HG03135 (cell line): ENCODE measurements at regions not wholly inside any gene's neighbourhood (a gene's known extent, or its start where the extent isn't known, plus 50 kb on each side); places are given as distances from the start of the nearest gene placed in this dataset.
A peak's percentile ranks its signal among the peaks of the same experiment; 100 is the strongest.

ENCODE experiments used
- ATAC-seq: cut with Tn5 transposase; IDR thresholded peaks from one replicate; pipeline ENCODE4 v1.9.1; 2021; ENCODE audit warnings: mild to moderate bottlenecking, moderate library complexity; ENCODE audit not compliant: unreplicated experiment

DNA sequence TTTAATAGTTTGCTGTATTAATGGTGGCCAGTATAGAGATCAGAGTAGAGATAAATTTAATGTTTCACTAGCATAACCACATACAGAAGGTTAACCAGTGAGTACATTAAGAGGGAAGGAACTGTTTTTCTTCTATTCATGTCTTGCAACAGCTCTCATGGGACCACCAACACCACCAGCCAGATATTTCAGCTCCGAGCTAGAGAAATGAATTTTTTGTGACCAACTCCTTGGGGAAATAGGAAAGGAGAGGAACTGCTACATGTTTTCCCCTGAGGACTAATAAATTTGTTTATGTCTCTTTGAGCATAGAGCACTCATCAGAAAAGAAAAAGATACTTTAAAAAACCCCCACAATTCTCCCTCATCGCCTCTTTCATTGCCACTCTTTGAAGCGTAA is 247.5 kb downstream of the MBNL1 start:
- ATAC-seq = no peak

- ATAC-seq = no peak
Observed at GRCh38 chr3:152517502-152517901, 248.8 kb downstream of the MBNL1 start.

- no peak for ATAC-seq
Observed at GRCh38 chr3:152518346-152518745, 249.6 kb downstream of the MBNL1 start.

GRCh38 chr3:152519376-152519775 is 250.6 kb downstream of the MBNL1 start:
- peak; percentile 50 for ATAC-seq

DNA sequence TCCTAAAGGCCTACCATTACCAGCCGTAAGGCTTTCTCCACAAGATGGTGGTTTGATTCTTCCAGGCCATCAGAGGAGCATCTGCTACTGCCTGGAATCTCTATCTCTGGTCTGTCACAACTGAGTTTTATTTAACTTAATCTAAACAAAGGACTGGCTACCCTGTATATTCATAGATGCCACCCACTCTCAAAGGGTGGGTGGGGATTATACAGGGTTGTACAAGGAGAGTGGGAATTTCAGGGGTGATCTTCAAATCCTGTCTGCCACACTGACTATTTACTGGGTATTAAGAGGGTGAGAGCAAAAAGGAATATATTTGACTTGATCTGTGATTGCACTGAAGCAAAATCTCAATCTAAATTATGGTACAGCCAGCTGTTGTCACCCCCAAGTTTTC is 253.3 kb downstream of the MBNL1 start:
- no peak for ATAC-seq

DNA sequence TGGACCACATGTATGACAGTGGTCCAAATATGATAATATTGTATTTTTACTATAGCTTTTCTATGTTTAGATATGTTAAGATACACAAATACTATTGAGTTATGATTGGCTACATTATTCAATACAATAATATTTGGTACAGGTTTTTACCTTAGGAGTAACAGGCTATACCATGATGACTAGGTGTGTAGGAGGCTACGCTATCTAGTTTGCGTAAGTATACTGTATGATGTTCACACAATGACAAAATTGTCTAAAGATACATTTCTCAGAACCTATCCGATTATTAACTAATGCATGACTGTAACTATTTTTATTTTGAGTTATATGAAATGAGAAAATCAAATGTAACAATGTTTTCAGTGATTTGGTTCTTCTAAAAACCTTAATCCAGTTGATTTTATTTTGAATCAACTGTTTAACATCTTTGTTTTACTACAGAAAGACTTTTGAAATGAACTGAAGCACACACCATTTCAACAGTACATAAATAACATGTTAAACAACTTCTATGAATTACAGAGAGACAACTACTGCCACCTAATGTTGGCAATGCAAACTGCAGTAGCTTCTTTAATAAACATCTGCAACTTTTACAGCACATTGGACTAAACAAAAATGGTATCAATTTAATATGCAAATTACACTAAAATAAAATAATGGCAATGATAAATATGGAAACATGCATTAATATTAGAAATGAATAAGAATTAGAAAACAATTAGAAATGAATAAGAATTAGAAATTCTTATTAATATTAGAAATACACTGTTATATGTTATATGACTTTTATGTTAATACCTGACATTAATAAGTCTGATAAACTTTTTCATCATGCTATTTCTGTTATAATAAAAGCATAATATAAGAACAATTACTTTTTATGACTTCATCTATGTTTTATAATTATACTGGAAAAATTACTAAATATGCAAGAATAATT is 255.7 kb downstream of the MBNL1 start:
- ATAC-seq = peak; percentile 54

GRCh38 chr3:152531717-152532116 is 263.0 kb downstream of the MBNL1 start:
- ATAC-seq = no peak

GRCh38 chr3:152538518-152538917 is 269.8 kb downstream of the MBNL1 start:
- no peak for ATAC-seq

- no peak for ATAC-seq
Observed at GRCh38 chr3:152539191-152539764, 270.5 kb downstream of the MBNL1 start.

DNA sequence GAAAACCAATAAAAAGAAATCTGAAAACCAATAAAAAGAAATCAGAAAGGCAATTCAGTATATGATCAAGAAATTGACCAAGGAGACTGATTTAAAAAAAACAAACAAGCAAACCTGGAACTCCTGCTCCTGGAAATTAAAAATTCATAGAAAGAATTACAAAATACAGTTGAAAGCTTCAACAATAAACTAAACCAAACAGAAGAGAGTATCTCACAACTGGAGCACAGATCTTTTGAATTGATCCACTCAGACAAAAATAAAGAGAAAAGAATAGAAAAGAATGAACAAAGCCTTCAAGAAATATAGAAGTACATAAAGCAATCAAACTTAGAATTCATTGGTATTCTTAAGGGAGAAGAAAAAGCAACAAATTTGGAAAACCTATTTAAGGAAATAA is 271.4 kb downstream of the MBNL1 start:
- no peak for ATAC-seq

GRCh38 chr3:152547153-152547552 is 278.4 kb downstream of the MBNL1 start:
- ATAC-seq = no peak

DNA sequence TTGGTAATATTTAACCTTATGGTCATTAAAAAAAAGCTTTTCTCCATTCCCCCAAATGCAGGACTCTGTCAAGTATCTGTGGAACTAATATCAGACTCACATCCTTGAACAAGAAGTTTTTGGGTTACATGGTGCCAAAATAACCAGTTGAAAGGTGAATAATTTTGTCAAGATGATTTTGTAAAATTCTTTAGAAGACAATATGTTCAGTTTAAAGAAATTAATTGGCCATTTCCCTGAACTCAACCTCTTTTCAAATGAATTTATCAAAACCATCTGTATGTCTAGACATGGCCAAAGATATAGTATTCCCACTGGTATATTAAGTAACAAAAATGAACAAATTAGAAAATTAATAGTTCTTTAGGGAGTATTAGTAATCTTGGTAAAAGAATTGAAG is 280.5 kb downstream of the MBNL1 start:
- ATAC-seq = no peak

DNA sequence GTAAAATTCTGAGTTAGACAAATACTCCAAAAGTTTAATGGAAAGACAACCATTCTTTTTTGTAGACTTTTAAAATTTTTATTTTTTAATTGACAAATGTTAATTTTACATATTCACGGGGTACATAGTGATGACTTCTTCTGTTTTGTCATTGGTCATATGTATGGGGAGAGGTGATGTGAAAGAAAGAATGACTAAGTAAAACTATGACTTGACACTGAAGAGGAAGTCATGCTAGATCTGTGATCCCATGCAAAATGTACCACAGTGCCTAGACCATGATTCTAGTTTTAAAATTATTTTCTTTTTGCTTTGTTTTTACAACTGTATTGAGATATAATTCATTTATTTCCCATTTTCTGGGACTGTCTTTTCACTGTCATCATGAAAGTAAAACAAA is 281.6 kb downstream of the MBNL1 start:
- no peak for ATAC-seq

DNA sequence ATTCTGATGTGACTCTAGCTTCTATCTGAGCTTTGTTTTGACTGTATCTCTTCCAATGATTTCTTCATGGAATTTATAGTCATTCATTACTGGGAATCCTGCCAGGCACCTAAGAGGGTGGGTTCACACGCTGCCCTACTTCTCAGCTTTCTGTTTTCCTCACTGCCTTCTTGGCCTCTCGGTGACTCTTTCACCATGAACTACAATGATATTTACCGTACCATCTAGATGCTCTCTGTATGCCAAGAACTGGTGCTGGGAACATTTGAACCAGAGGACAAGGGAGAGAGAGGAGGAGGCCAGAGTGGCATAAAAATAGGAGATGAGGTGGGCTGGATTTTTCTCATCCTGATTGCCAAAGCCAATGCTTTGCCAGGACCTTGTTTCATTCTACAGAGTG is 280.0 kb upstream of the P2RY1 start:
- ATAC-seq = no peak

GRCh38 chr3:152555666-152556291 is 279.2 kb upstream of the P2RY1 start:
- no peak for ATAC-seq

DNA sequence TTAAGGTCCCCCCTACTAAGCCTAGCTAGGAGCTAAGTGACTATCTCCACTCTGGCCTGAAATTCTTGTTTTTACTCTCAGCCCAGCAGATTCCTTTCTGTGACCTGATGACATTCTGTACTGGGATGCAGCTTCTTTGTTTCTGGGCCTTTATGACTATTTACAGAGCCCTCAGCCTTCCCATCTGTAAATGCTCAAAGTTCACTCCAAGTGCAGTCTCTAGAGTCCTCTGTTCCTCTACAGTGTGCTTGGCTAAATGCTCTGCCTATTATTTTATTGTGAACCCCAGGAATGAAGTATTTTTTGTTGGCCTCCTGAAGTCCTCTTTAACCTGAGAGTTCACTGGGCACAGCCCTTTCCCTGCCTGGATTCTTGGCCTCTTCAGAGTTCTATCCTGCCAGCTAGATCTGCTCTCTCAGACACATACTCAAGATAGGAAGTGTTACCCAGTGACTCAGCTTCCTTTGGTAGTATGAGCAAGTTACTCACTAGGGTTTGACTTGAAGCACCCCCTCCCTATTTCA is 278.1 kb upstream of the P2RY1 start:
- peak; percentile 60 for ATAC-seq

- ATAC-seq = peak; percentile 61
Observed at GRCh38 chr3:152557302-152557999, 277.5 kb upstream of the P2RY1 start.

GRCh38 chr3:152558386-152558785 is 276.5 kb upstream of the P2RY1 start:
- no peak for ATAC-seq

- no peak for ATAC-seq
Observed at GRCh38 chr3:152559246-152559645, 275.7 kb upstream of the P2RY1 start.

DNA sequence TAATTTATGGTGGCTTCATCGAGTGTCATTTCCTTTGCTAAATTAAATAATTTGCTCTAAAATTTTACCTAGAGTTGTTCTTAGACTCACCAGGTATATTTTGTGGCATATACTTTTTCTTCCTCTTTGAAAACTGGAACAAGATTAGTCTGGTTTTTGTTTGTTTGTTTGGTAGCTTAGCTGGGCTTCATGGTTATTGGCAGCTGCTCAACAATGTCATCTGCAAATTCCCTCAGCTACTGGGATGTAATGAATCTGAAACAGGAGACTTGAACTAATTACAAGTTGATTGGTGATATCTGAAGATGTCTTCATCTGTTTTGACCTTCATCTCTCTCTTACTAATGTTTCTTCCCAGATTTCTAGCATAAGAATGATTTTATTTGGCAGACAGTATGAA is 270.5 kb upstream of the P2RY1 start:
- ATAC-seq = no peak

GRCh38 chr3:152574461-152575079 is 260.4 kb upstream of the P2RY1 start:
- ATAC-seq = peak; percentile 71
